ENCODE measurements at regions not wholly inside any gene's neighbourhood (a gene's known extent, or its start where the extent isn't known, plus 50 kb on each side); places are given as distances from the start of the nearest gene placed in this dataset.
"Not testable (repeated sequence)": the region's sequence is repeated elsewhere in the genome, so short reads cannot be mapped to it uniquely, and the experiment has no call there.

DNA sequence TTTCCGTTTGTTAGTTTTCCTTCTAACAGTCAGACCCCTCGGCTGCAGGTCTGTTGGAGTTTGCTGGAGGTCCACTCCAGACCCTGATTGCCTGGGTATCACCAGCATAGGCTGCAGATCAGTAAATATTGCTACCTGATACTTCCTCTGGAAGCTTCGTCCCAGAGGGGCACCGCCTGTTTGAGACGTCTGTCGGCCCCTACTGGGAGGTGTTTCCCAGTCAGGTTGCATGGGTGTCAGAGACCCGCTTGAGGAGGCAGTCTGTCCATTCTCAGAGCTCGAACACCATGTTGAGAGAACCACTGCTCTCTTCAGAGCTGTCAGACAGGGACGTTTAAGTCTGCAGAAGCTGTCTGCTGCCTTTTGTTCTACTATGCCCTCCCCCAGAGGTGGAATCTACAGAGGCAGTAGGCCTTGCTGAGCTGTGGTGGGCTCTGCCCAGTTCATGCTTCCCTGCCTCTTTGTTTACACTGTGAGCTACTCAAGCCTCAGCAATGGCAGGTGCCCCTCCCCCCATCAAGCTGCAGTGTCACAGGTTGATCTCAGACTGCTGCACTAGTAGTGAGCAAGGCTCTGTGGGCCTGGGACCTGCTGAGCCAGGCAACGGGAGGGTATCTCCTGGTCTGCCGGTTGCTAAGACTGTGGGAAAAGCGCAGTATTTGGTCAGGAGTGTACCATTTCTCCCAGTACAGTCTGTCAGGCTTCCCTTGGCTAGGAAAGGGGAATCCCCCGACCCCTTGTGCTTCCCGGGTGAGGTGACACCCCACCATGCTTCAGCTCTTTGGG is 74.4 kb upstream of the TOP3B start:
- TF ChIP-seq, protein P1, sequence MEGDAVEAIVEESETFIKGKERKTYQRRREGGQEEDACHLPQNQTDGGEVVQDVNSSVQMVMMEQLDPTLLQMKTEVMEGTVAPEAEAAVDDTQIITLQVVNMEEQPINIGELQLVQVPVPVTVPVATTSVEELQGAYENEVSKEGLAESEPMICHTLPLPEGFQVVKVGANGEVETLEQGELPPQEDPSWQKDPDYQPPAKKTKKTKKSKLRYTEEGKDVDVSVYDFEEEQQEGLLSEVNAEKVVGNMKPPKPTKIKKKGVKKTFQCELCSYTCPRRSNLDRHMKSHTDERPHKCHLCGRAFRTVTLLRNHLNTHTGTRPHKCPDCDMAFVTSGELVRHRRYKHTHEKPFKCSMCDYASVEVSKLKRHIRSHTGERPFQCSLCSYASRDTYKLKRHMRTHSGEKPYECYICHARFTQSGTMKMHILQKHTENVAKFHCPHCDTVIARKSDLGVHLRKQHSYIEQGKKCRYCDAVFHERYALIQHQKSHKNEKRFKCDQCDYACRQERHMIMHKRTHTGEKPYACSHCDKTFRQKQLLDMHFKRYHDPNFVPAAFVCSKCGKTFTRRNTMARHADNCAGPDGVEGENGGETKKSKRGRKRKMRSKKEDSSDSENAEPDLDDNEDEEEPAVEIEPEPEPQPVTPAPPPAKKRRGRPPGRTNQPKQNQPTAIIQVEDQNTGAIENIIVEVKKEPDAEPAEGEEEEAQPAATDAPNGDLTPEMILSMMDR (IDR thresholded peaks at IDR 0.05): not testable (repeated sequence)
- not testable (repeated sequence) for TF ChIP-seq POLR2A (IDR thresholded peaks at IDR 0.05)

All from right lobe of liver (tissue), 4 donors.